ENCODE measurements at regions not wholly inside any gene's neighbourhood (a gene's known extent, or its start where the extent isn't known, plus 50 kb on each side); places are given as distances from the start of the nearest gene placed in this dataset.

DNA sequence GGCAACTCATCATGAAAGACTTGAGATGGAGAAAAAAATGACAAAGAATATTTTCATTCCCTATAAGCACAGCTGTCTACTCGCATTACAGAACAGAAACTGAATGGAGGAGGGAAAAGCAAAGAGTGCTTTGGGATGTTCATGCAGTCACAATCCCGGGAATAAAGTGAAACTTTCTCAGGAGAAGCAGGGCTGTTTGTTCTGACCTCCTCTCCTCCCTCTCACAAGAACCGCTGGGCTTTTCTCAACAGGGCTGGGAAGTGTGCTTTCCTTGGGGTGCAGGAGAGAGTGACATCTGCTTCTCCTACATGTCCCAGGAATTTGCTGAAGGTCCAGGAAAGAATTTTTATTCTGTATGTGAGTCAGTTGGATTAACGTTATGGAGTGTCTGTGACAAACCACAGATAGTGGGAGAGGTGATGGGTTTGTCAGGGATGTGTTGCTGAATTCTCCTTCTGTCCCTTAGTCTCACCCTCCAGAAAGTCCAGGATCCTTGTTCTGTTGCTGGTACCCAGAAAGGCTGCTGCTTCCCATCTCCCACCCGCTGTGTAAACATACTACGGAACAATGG lies 125.6 kb downstream of the HRH4 start:
- no peak overlapping the region for H3K4me3 ChIP-seq (ENCODE audit: low read depth, low read length)
- DNase-seq (ENCODE audit: low read depth): no peak
- TF ChIP-seq, protein P1, sequence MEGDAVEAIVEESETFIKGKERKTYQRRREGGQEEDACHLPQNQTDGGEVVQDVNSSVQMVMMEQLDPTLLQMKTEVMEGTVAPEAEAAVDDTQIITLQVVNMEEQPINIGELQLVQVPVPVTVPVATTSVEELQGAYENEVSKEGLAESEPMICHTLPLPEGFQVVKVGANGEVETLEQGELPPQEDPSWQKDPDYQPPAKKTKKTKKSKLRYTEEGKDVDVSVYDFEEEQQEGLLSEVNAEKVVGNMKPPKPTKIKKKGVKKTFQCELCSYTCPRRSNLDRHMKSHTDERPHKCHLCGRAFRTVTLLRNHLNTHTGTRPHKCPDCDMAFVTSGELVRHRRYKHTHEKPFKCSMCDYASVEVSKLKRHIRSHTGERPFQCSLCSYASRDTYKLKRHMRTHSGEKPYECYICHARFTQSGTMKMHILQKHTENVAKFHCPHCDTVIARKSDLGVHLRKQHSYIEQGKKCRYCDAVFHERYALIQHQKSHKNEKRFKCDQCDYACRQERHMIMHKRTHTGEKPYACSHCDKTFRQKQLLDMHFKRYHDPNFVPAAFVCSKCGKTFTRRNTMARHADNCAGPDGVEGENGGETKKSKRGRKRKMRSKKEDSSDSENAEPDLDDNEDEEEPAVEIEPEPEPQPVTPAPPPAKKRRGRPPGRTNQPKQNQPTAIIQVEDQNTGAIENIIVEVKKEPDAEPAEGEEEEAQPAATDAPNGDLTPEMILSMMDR (IDR thresholded peaks at IDR 0.05; ENCODE audit: insufficient read depth, low read depth, low read length): no peak

DNA sequence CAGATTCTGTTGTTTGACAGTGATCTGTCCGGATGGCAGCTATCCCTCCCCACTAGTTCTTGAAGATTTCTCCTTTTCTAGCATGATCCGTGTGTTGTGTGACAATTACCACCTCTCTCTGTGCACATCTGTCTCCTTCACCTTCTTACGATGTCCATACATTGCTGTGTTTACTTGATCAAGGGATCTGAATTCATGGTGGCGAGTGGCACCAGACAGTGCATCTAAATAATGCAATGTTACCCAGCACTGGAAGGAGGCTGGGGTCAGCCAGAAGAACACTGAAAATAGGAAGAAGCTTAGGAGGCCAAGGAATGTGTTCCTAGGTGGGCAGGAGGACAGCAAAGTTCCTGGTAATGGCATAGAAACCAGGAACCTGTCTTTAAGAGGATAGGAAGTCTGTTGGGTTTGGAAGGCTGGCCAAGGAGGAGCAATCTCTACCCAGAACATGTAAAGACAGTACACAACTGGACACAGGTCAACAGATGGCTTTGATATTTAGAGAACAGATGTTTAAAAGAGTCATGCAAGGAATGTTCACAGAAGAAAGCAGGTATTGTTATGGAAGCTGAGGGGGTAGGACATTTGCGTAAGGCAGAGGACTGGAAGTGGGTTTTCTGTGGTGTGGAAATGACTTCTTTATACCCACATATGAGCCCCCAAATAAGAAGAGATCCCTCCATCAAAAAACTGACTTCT lies 126.4 kb downstream of the HRH4 start:
- TF ChIP-seq, protein P1 (IDR thresholded peaks at IDR 0.05; ENCODE audit: insufficient read depth, low read depth, low read length): no peak

DNA sequence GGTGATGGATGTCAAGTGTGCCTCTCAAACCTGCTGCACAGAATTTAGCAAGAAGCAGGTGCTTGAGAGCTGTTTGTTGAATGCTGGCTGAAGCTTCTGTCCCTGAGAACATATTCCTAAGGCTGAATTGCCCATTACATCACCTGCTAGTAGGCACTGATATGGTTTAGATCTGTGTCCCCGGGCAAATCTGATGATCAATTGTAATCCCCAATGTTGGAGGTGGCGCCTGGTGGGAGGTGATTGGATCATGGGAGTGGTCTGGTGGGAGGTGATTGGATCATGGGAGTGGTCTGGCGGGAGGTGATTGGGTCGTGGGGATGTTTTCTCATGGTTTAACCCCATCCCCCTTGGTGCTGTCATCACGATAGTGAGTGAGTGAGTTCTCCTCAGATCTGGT lies 128.0 kb downstream of the HRH4 start:
- no peak overlapping the region for H3K4me3 ChIP-seq (ENCODE audit: low read depth, low read length)
- no peak for DNase-seq (ENCODE audit: low read depth)
- TF ChIP-seq, protein P1 (IDR thresholded peaks at IDR 0.05; ENCODE audit: insufficient read depth, low read depth, low read length): no peak

More for the DNA sequence above, 126.4 kb downstream of the HRH4 start:
- no peak overlapping the region for H3K4me3 ChIP-seq (ENCODE audit: low read depth, low read length)
- no peak for DNase-seq (ENCODE audit: low read depth)

DNA sequence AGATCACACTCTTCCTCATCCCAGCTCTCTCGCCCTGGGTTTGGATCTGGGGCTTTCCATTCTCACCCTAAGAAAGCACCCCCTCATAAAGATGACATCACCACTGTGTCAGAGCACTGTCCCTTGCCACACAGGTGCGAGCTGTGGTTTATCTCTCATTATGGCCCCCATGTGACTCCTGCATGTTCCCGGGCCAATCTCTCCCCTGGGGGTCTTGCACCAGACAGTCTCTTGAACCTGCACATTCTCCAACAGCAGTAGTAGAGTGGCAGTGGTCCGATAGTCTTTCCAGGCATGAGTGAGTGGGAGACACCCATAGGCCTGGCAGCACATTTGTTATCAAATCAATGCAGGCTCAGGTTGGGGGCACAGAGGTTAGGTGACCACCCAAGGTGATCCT lies 130.5 kb downstream of the HRH4 start:
- no peak overlapping the region for H3K4me3 ChIP-seq (ENCODE audit: low read depth, low read length)
- DNase-seq (ENCODE audit: low read depth): no peak
- TF ChIP-seq, protein P1 (IDR thresholded peaks at IDR 0.05; ENCODE audit: insufficient read depth, low read depth, low read length): no peak

DNA sequence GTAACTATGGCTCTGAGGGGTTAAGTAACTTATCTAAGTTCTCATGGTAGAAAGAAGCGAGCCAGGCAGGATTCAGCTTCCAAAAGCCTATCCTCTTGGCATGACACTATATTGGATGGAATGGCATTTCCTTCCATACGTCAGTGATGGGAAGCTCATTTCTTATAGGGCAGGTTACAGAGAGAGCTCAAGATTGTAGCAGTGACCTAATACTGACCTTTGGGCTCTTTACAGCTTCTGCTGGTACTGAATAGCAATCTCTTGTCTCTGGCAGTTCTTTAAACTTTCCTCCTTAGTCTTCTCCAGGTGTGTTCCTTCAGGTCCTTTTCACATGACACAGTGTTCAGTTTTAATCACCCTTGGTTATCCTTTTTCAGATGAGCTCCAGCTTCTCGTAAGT lies 133.0 kb downstream of the HRH4 start:
- no peak overlapping the region for H3K4me3 ChIP-seq (ENCODE audit: low read depth, low read length)
- no peak for DNase-seq (ENCODE audit: low read depth)
- TF ChIP-seq, protein P1 (IDR thresholded peaks at IDR 0.05; ENCODE audit: insufficient read depth, low read depth, low read length): no peak

DNA sequence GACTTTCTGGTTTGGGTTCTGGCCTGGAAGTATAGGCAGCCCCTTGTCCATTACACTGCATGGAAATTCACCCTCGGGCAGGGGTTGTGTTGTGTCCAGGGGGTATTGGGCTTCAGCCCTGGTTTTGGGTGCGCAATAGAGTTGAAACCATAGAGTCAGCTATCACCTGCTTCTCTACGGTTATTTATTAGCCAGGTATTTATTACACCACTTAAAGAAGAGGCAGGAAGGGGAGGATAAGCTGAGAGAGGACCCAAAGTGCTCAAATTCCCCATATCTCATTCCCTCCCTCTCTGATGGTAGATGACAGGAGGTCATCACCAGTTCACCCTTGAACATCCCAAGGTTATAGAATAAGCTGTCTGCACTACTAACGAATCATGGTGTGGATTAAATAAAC lies 133.4 kb downstream of the HRH4 start:
- TF ChIP-seq, protein P1 (IDR thresholded peaks at IDR 0.05; ENCODE audit: insufficient read depth, low read depth, low read length): no peak
- DNase-seq (ENCODE audit: low read depth): no peak

More for the DNA sequence above, 133.4 kb downstream of the HRH4 start:
- H3K4me3 ChIP-seq (ENCODE audit: low read depth, low read length): no peak overlapping the region

All from fibroblast of villous mesenchyme (primary cell).